ENCODE measurements at regions not wholly inside any gene's neighbourhood (a gene's known extent, or its start where the extent isn't known, plus 50 kb on each side); places are given as distances from the start of the nearest gene placed in this dataset.

DNA sequence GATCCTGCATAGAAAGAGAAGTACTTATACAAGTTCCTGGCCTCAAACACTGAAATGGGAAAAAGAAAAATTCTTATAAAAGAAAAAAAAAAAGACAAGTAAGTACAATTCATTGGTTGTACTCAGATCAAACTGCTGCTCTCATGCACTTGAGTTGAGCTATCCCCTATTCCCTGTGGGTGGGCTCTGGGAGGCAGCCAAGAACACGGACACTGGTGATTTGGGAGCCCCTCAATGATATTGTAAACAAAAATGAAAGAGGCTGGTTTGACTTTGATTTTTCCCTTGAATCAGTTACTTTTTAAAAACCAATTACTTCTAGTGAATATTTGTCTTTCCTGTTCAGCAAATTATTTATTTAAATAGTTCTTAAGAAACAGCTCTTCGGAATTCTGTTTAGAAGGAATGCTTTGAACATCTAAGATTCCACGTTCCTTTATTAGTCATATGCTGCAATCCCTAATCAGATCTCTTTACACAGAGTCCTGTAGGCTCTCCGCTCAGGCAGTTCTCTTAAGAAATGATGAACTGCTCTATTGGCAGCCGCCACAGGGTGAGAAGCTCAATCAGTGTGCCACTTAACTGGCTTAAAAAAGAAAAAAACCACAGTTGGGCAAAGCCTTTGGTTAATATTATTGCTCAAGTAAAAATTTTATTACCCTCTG, 225.1 kb downstream of the TMEM182 start:
- DNase-seq (ENCODE audit: low spot score), result no peak
- no peak overlapping the region for H3K4me3 ChIP-seq (ENCODE audit: low read depth, low read length, poor library complexity, severe bottlenecking)
- BruUV-seq (replicated peaks), result no TSS peak
- H3K36me3 ChIP-seq (ENCODE audit: insufficient read depth, low read length, poor library complexity, severe bottlenecking), result no peaks in the 10 kb centered on the region
- intact Hi-C loops (cut with micrococcal nuclease; ENCODE audit: unreplicated experiment), result no loop called here
- ChIA-PET CTCF (no interaction called here), POLR2A (ENCODE audit: low non-redundant PET) (no interaction called here)
- H3K27ac ChIP-seq (ENCODE audit: low read depth, low read length, poor library complexity, severe bottlenecking), result no peak overlapping the region
- no peak for TF ChIP-seq EZH2 (IDR thresholded peaks at IDR 0.05; ENCODE audit: borderline replicate concordance, low read depth, low read length, poor library complexity, severe bottlenecking)
- TF ChIP-seq, protein P1, sequence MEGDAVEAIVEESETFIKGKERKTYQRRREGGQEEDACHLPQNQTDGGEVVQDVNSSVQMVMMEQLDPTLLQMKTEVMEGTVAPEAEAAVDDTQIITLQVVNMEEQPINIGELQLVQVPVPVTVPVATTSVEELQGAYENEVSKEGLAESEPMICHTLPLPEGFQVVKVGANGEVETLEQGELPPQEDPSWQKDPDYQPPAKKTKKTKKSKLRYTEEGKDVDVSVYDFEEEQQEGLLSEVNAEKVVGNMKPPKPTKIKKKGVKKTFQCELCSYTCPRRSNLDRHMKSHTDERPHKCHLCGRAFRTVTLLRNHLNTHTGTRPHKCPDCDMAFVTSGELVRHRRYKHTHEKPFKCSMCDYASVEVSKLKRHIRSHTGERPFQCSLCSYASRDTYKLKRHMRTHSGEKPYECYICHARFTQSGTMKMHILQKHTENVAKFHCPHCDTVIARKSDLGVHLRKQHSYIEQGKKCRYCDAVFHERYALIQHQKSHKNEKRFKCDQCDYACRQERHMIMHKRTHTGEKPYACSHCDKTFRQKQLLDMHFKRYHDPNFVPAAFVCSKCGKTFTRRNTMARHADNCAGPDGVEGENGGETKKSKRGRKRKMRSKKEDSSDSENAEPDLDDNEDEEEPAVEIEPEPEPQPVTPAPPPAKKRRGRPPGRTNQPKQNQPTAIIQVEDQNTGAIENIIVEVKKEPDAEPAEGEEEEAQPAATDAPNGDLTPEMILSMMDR (conservative IDR thresholded peaks at IDR 0.05; ENCODE audit: low read depth, low read length), result no peak
- no peaks in the 10 kb centered on the region for H3K9me3 ChIP-seq (ENCODE audit: low read depth, low read length, poor library complexity, severe bottlenecking)
- H3K27me3 ChIP-seq (replicated peaks; ENCODE audit: insufficient read depth, low read depth, low read length, poor library complexity), result no peaks in the 10 kb centered on the region
- H3K4me1 ChIP-seq (ENCODE audit: insufficient read depth, low read length, poor library complexity, severe bottlenecking), result no peaks in the 10 kb centered on the region

DNA sequence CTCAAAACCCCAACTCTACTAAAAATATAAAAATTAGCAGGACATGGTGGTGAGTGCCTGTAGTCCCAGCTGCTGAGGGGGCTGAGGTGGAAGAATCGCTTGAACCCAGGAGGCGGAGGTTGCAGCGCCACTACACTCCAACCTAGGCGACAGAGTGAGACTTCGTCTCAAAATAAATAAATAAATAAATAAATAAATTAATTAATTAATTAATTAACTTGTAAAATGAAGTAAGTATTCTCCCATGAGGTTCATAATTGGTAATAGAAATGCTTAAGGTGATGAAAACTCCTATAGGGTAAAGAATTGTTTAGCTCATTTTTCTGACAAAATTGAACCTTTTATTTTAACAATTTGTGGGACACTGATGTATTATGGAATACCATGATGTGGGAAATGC, 230.8 kb downstream of the TMEM182 start:
- Histone ChIP-seq H3K4me3 (ENCODE audit: low read depth, low read length, poor library complexity, severe bottlenecking) (no peak overlapping the region), H3K36me3 (ENCODE audit: insufficient read depth, low read length, poor library complexity, severe bottlenecking) (no peaks in the 10 kb centered on the region), H3K9me3 (ENCODE audit: low read depth, low read length, poor library complexity, severe bottlenecking) (no peaks in the 10 kb centered on the region), H3K4me1 (ENCODE audit: insufficient read depth, low read length, poor library complexity, severe bottlenecking) (no peaks in the 10 kb centered on the region), H3K27me3 (replicated peaks; ENCODE audit: insufficient read depth, low read depth, low read length, poor library complexity) (no peaks in the 10 kb centered on the region), H3K27ac (ENCODE audit: low read depth, low read length, poor library complexity, severe bottlenecking) (no peak overlapping the region)
- BruUV-seq (replicated peaks), result no TSS peak
- CTCF ChIA-PET, result no interaction called here
- DNase-seq (ENCODE audit: low spot score), result no peak
- intact Hi-C loops (cut with micrococcal nuclease; ENCODE audit: unreplicated experiment), result no loop called here
- TF ChIP-seq EZH2 (IDR thresholded peaks at IDR 0.05; ENCODE audit: borderline replicate concordance, low read depth, low read length, poor library complexity, severe bottlenecking), result no peak
- TF ChIP-seq, protein P1 (conservative IDR thresholded peaks at IDR 0.05; ENCODE audit: low read depth, low read length), result no peak
- POLR2A ChIA-PET (ENCODE audit: low non-redundant PET), result no interaction called here

DNA sequence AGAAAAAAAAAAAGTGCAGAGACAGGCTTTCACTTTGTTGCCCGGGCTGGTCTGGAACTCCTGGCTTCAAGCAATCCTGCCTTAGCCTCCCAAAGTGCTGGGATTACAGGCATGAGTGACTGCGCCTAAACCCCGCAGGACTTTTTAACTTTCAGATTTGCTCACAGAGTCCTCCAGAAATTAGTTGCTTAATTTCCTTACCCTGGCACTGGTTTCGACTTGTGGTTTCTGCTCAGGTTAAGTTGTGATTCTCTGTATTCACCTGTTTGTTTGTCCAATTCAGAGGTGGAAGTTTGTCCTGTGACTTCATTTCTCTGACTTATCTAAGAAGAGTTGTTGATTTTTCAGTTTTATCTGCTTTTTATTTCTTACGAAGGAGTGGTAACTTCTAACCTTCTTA, 238.1 kb downstream of the TMEM182 start:
- no peak for DNase-seq (ENCODE audit: low spot score)
- ChIA-PET CTCF (no interaction called here), POLR2A (ENCODE audit: low non-redundant PET) (no interaction called here)
- no TSS peak for BruUV-seq (replicated peaks)
- no peaks in the 10 kb centered on the region for H3K4me1 ChIP-seq (ENCODE audit: insufficient read depth, low read length, poor library complexity, severe bottlenecking)
- no peak overlapping the region for H3K27ac ChIP-seq (ENCODE audit: low read depth, low read length, poor library complexity, severe bottlenecking)
- H3K36me3 ChIP-seq (ENCODE audit: insufficient read depth, low read length, poor library complexity, severe bottlenecking), result no peaks in the 10 kb centered on the region
- intact Hi-C loops (cut with micrococcal nuclease; ENCODE audit: unreplicated experiment), result no loop called here
- H3K4me3 ChIP-seq (ENCODE audit: low read depth, low read length, poor library complexity, severe bottlenecking), result no peak overlapping the region
- peaks cover 9% of the 10 kb centered on the region for H3K9me3 ChIP-seq (ENCODE audit: low read depth, low read length, poor library complexity, severe bottlenecking)
- no peak for TF ChIP-seq EZH2 (IDR thresholded peaks at IDR 0.05; ENCODE audit: borderline replicate concordance, low read depth, low read length, poor library complexity, severe bottlenecking)
- TF ChIP-seq, protein P1 (conservative IDR thresholded peaks at IDR 0.05; ENCODE audit: low read depth, low read length), result no peak
- no peaks in the 10 kb centered on the region for H3K27me3 ChIP-seq (replicated peaks; ENCODE audit: insufficient read depth, low read depth, low read length, poor library complexity)
